Lung (tissue), 11 donors: ENCODE measurements at regions not wholly inside any gene's neighbourhood (a gene's known extent, or its start where the extent isn't known, plus 50 kb on each side); places are given as distances from the start of the nearest gene placed in this dataset.

ENCODE experiments used
- ATAC-seq: fragments of 200-7000 bp; cut with Tn5 transposase; one replicate; pipeline ENCODE4 v1.9.1; 2020; ENCODE audit warnings: moderate number of reproducible peaks; ENCODE audit not compliant: insufficient read depth, low FRiP score
- DNase-seq, 3 donors: peaks; one replicate each; pipeline ENCODE4 v3.0.0-alpha.2; 2013 to 2017
- H3K27ac ChIP-seq, 2 donors: one replicate each; pipeline ENCODE4 v1.5.1; 2013; ENCODE audit warnings: mild to moderate bottlenecking in 2 of 2, moderate library complexity in 2 of 2, control low read depth in 1 of 2, inconsistent platforms in 1 of 2, low read depth in 1 of 2, low read length in 1 of 2
- H3K27me3 ChIP-seq, 3 donors: one replicate each; pipeline ENCODE4 v1.5.1; 2013; ENCODE audit warnings: low read length in 2 of 3; ENCODE audit not compliant: control insufficient read depth in 3 of 3, insufficient read depth in 3 of 3
- H3K36me3 ChIP-seq, 4 donors: one replicate each; pipeline ENCODE4 v1.5.1; 2013; ENCODE audit warnings: low read length in 4 of 4, mild to moderate bottlenecking in 1 of 4, moderate library complexity in 1 of 4; ENCODE audit not compliant: control insufficient read depth in 4 of 4, insufficient read depth in 4 of 4
- H3K4me1 ChIP-seq, 5 donors: one replicate each; pipeline ENCODE4 v1.5.1; 2013; ENCODE audit warnings: low read length in 5 of 5, mild to moderate bottlenecking in 2 of 5, moderate library complexity in 1 of 5; ENCODE audit not compliant: control insufficient read depth in 5 of 5, insufficient read depth in 5 of 5
- H3K4me3 ChIP-seq: one replicate; pipeline ENCODE4 v1.5.1; 2013; ENCODE audit warnings: mild to moderate bottlenecking, control low read depth, moderate library complexity
- H3K9ac ChIP-seq, 2 donors: one replicate each; pipeline ENCODE4 v1.5.1; 2013; ENCODE audit warnings: low read length in 2 of 2, control low read depth in 1 of 2; ENCODE audit not compliant: insufficient read depth in 1 of 2
- H3K9me3 ChIP-seq, 4 donors: one replicate each; pipeline ENCODE4 v1.5.1; 2013; ENCODE audit warnings: low read length in 3 of 4, mild to moderate bottlenecking in 1 of 4, moderate library complexity in 1 of 4; ENCODE audit not compliant: control insufficient read depth in 4 of 4, insufficient read depth in 3 of 4
- WGBS, 2 donors: extraction: QIAGEN DNeasy Blood & Tissue Kit; methylation state at CpG; one replicate each; pipeline ENCODE4 v1.1.7; 2013; 5-methylcytosine and 5-hydroxymethylcytosine counted together
- TF ChIP-seq, protein P1 (sequence below): IDR thresholded peaks from 2 replicates; pipeline ENCODE4 v1.5.1; 2012; ENCODE audit warnings: mild to moderate bottlenecking; ENCODE audit errors: control extremely low read depth, extremely low read depth
- donor health status: control.
- donor health status: control.
- donor health status: Bipolar disorder and iron deficiency.
- donor health status: healthy.
- donor health status: DM: yes; HTN: yes; CAD: no.

DNA sequence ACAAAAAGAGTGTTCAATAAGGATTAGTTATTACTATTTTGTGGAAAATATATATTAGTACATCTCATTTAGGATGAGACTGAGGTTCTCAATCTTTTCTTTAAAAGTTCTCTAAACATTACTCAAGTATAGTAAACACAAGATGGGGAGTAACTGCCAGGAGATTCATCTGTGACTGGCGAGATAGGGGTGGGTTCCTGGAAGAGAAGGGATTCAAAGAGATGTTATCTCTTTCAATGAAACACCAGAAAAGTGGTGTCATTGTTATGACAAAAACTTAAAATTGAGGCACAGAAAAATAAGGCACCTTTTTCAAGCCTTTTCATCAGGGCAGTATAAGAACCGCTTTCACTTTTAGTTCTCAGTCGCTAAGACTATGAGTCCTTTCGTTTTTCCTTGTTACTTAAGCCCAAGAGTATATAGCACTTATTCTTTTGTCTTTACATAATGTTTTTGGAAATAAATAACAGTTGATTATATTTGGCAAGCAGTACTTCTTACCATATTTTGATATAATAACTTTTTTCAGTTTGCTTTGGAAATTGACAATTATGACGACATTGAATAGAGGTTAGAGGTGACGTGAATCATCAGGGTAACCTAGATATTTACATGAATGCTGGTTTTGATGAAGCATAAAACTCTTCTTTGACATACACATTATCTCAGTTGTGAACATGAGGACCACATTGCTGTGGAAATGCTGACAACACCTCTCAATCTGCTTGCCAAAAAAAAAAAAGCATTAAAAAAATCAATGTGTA lies 393.9 kb upstream of the TCF4 start:
- TF ChIP-seq, protein P1, sequence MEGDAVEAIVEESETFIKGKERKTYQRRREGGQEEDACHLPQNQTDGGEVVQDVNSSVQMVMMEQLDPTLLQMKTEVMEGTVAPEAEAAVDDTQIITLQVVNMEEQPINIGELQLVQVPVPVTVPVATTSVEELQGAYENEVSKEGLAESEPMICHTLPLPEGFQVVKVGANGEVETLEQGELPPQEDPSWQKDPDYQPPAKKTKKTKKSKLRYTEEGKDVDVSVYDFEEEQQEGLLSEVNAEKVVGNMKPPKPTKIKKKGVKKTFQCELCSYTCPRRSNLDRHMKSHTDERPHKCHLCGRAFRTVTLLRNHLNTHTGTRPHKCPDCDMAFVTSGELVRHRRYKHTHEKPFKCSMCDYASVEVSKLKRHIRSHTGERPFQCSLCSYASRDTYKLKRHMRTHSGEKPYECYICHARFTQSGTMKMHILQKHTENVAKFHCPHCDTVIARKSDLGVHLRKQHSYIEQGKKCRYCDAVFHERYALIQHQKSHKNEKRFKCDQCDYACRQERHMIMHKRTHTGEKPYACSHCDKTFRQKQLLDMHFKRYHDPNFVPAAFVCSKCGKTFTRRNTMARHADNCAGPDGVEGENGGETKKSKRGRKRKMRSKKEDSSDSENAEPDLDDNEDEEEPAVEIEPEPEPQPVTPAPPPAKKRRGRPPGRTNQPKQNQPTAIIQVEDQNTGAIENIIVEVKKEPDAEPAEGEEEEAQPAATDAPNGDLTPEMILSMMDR: no peak
- Histone ChIP-seq H3K9ac (no peak overlapping the region), H3K4me3 (no peak overlapping the region), H3K4me1 (peaks cover 0 to 2% (median 0%) of the 10 kb centered on the region in 5 donors), H3K36me3 (no peaks in the 10 kb centered on the region), H3K27ac (no peak overlapping the region), H3K9me3 (peaks cover 0 to 3% (median 1%) of the 10 kb centered on the region in 4 donors), H3K27me3 (no peaks in the 10 kb centered on the region)
- no peak for DNase-seq
- no peak for ATAC-seq
- WGBS, 2 donors: 74 to 86% methylated on average over 6 of the region's 6 CpGs

- DNase-seq (no peak), ATAC-seq (no peak)
- Histone ChIP-seq H3K9ac (no peak overlapping the region), H3K9me3 (no peaks in the 10 kb centered on the region), H3K4me3 (no peak overlapping the region), H3K4me1 (no peaks in the 10 kb centered on the region), H3K27me3 (no peaks in the 10 kb centered on the region), H3K36me3 (no peaks in the 10 kb centered on the region), H3K27ac (no peak overlapping the region)
- TF ChIP-seq, protein P1: no peak
- WGBS, 2 donors: 79 to 88% methylated on average over 3 of the region's 3 CpGs
Observed at GRCh38 chr18:55974521-55974920, 386.5 kb upstream of the TCF4 start.

GRCh38 chr18:55968550-55968949 lies 380.6 kb upstream of the TCF4 start:
- TF ChIP-seq, protein P1: no peak
- H3K9ac ChIP-seq: no peak overlapping the region
- DNase-seq (no peak), ATAC-seq (no peak)
- no peaks in the 10 kb centered on the region for H3K27me3 ChIP-seq
- no peak overlapping the region for H3K4me3 ChIP-seq
- H3K27ac ChIP-seq: no peak overlapping the region
- H3K9me3 ChIP-seq: no peaks in the 10 kb centered on the region
- H3K36me3 ChIP-seq: no peaks in the 10 kb centered on the region
- H3K4me1 ChIP-seq: no peaks in the 10 kb centered on the region
- 90 to 94% methylated on average over 3 of the region's 3 CpGs for WGBS, 2 donors

DNA sequence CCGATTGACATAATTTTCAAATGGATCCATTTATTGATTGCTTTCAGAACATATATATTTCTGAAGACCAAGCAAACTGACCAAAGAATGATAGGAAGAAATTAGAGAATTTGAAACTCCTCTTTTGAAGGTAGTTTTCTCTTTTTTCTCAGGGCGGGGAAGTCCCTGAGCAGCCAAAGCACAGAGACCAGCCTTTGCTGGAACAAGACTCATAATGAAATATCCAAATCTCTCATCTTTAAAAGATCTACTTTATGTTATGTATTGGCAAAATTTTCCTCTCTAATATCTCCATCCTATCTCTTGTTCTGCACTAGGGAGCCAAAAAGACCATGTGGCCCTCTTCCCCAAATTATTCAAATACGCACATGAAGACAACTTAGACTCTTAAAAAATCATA lies 379.0 kb upstream of the TCF4 start:
- ATAC-seq: no peak
- Histone ChIP-seq H3K27ac (no peak overlapping the region), H3K9ac (no peak overlapping the region), H3K9me3 (no peaks in the 10 kb centered on the region), H3K4me3 (no peak overlapping the region), H3K27me3 (no peaks in the 10 kb centered on the region), H3K4me1 (no peaks in the 10 kb centered on the region), H3K36me3 (no peaks in the 10 kb centered on the region)
- no peak for DNase-seq
- 96% methylated on average over 3 of the region's 3 CpGs for WGBS, 2 donors
- TF ChIP-seq, protein P1: no peak
